ENCODE measurements at regions not wholly inside any gene's neighbourhood (a gene's known extent, or its start where the extent isn't known, plus 50 kb on each side); places are given as distances from the start of the nearest gene placed in this dataset.

DNA sequence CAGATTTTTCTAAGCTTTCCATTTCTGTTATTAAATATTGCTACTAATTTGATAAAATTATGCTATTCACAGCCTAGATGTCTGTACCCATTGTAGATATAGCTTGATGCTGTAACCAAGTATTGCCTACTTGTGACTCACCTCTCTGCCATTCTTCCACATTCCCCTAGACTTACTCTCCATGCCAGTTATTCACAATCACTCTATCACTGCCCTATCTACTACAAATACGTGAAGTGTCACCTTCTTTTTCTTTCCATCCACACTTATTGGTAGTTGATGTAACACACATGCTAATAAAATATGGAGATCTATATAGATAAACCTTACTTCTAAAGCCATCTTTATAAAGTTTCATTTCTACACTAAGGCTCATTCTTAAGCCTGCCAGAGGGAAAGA lies 179.4 kb upstream of the PACRGL start:
- Histone ChIP-seq H3K27ac (ENCODE audit: low read depth in 2 of 2, low read length in 1 of 2) (no peak overlapping the region), H3K4me3 (ENCODE audit: low read depth in 1 of 2, low read length in 2 of 2) (no peak overlapping the region), H3K4me1 (ENCODE audit: control insufficient read depth in 2 of 2, insufficient read depth in 2 of 2, low read length in 1 of 2) (no peaks in the 10 kb centered on the region), H3K36me3 (ENCODE audit: control insufficient read depth in 2 of 2, insufficient read depth in 2 of 2, low read length in 1 of 2) (no peaks in the 10 kb centered on the region), H3K27me3 (ENCODE audit: control insufficient read depth in 1 of 2, insufficient read depth in 2 of 2, low read length in 2 of 2) (no peaks in the 10 kb centered on the region), H3K9me3 (ENCODE audit: control insufficient read depth in 2 of 2, insufficient read depth in 1 of 2, low read depth in 1 of 2, low read length in 1 of 2) (no peaks in the 10 kb centered on the region)
- 81 to 86% methylated on average over 1 of the region's 1 CpG for WGBS, 2 donors

DNA sequence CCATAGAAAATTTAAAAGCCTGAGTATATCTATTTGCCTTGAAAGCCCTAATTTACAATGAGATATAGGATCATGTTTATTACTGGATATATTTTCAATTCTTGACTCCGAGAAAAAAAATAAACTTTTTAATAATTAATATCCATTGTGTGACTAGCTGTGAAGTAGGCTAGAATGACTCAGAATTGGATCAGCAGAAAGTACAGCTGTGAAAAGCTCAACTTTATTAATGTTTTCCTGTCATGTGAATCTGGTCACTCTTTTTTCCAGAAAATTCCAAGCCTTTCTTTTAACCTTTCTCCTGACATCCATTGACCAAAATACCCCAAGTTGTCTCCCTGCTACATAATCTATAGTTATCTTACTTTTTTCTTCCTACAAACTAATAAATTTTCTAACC lies 171.8 kb upstream of the PACRGL start:
- no peak overlapping the region for H3K4me3 ChIP-seq (ENCODE audit: low read depth in 1 of 2, low read length in 2 of 2)
- no peaks in the 10 kb centered on the region for H3K9me3 ChIP-seq (ENCODE audit: control insufficient read depth in 2 of 2, insufficient read depth in 1 of 2, low read depth in 1 of 2, low read length in 1 of 2)
- no peak overlapping the region for H3K27ac ChIP-seq (ENCODE audit: low read depth in 2 of 2, low read length in 1 of 2)
- no peaks in the 10 kb centered on the region for H3K4me1 ChIP-seq (ENCODE audit: control insufficient read depth in 2 of 2, insufficient read depth in 2 of 2, low read length in 1 of 2)
- no peaks in the 10 kb centered on the region for H3K36me3 ChIP-seq (ENCODE audit: control insufficient read depth in 2 of 2, insufficient read depth in 2 of 2, low read length in 1 of 2)
- H3K27me3 ChIP-seq (ENCODE audit: control insufficient read depth in 1 of 2, insufficient read depth in 2 of 2, low read length in 2 of 2) = no peaks in the 10 kb centered on the region
- WGBS, 2 donors = 63 to 65% methylated on average over 1 of the region's 1 CpG

- no peaks in the 10 kb centered on the region for H3K9me3 ChIP-seq (ENCODE audit: control insufficient read depth in 2 of 2, insufficient read depth in 1 of 2, low read depth in 1 of 2, low read length in 1 of 2)
- WGBS, 2 donors = 42 to 59% methylated on average over 1 of the region's 1 CpG
- no peak overlapping the region for H3K27ac ChIP-seq (ENCODE audit: low read depth in 2 of 2, low read length in 1 of 2)
- no peaks in the 10 kb centered on the region for H3K36me3 ChIP-seq (ENCODE audit: control insufficient read depth in 2 of 2, insufficient read depth in 2 of 2, low read length in 1 of 2)
- H3K4me1 ChIP-seq (ENCODE audit: control insufficient read depth in 2 of 2, insufficient read depth in 2 of 2, low read length in 1 of 2) = no peaks in the 10 kb centered on the region
- no peak overlapping the region for H3K4me3 ChIP-seq (ENCODE audit: low read depth in 1 of 2, low read length in 2 of 2)
- H3K27me3 ChIP-seq (ENCODE audit: control insufficient read depth in 1 of 2, insufficient read depth in 2 of 2, low read length in 2 of 2) = no peaks in the 10 kb centered on the region
These were observed 170.6 kb upstream of the PACRGL start for GRCh38 chr4:20529691-20530090.

- no peaks in the 10 kb centered on the region for H3K36me3 ChIP-seq (ENCODE audit: control insufficient read depth in 2 of 2, insufficient read depth in 2 of 2, low read length in 1 of 2)
- H3K4me3 ChIP-seq (ENCODE audit: low read depth in 1 of 2, low read length in 2 of 2) = no peak overlapping the region
- no peak overlapping the region for H3K27ac ChIP-seq (ENCODE audit: low read depth in 2 of 2, low read length in 1 of 2)
- no peaks in the 10 kb centered on the region for H3K27me3 ChIP-seq (ENCODE audit: control insufficient read depth in 1 of 2, insufficient read depth in 2 of 2, low read length in 2 of 2)
- H3K9me3 ChIP-seq (ENCODE audit: control insufficient read depth in 2 of 2, insufficient read depth in 1 of 2, low read depth in 1 of 2, low read length in 1 of 2) = no peaks in the 10 kb centered on the region
- 87 to 89% methylated on average over 3 of the region's 3 CpGs for WGBS, 2 donors
- no peaks in the 10 kb centered on the region for H3K4me1 ChIP-seq (ENCODE audit: control insufficient read depth in 2 of 2, insufficient read depth in 2 of 2, low read length in 1 of 2)
These were observed 168.0 kb upstream of the PACRGL start for GRCh38 chr4:20532116-20532790.

DNA sequence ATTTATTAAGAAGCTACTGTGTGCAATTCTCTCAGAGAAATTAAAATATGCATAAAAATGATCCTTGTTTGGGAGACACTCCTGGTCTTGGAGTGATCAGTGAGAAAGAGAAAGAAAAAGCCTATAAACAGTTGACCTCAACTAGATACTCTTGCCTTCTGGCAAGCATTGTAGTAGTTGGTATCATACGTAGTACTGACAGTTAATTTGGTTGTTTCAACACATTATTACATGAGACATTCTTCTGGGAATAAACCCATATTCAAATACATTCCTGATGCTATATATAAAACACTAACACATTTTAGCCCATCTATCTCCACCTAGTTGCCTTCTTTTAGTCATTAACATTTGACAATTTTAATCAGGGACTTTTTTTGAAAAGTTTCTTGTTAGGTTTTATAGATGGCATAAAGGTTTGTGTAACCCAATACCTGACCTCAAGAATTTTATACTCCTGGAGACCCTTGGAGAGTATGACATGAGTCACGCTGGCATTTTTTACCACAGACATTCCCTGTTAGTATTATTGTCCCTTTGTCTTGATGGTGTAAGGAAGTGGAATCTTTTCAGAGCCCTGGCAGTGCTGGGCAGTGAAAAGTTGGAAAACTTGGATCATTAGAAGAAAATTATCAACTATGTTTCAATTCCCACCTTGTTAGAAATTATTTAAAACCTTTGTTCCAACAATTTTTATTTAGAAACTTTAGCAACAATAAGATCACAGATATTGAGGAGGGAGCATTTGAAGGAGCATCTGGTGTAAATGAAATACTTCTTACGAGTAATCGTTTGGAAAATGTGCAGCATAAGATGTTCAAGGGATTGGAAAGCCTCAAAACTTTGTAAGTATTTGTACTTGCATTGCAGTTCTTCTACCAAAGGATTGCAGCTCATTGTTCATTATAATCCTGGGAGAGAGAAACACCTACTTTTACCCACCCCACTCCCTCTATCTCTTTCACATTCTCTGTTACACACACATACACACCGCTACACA lies 167.1 kb upstream of the PACRGL start:
- H3K9me3 ChIP-seq (ENCODE audit: control insufficient read depth in 2 of 2, insufficient read depth in 1 of 2, low read depth in 1 of 2, low read length in 1 of 2) = no peaks in the 10 kb centered on the region
- no peak overlapping the region for H3K4me3 ChIP-seq (ENCODE audit: low read depth in 1 of 2, low read length in 2 of 2)
- no peaks in the 10 kb centered on the region for H3K27me3 ChIP-seq (ENCODE audit: control insufficient read depth in 1 of 2, insufficient read depth in 2 of 2, low read length in 2 of 2)
- WGBS, 2 donors = 88 to 91% methylated on average over 5 of the region's 5 CpGs
- no peaks in the 10 kb centered on the region for H3K4me1 ChIP-seq (ENCODE audit: control insufficient read depth in 2 of 2, insufficient read depth in 2 of 2, low read length in 1 of 2)
- no peak overlapping the region for H3K27ac ChIP-seq (ENCODE audit: low read depth in 2 of 2, low read length in 1 of 2)
- no peaks in the 10 kb centered on the region for H3K36me3 ChIP-seq (ENCODE audit: control insufficient read depth in 2 of 2, insufficient read depth in 2 of 2, low read length in 1 of 2)

- Histone ChIP-seq H3K4me3 (ENCODE audit: low read depth in 1 of 2, low read length in 2 of 2) (no peak overlapping the region), H3K27me3 (ENCODE audit: control insufficient read depth in 1 of 2, insufficient read depth in 2 of 2, low read length in 2 of 2) (no peaks in the 10 kb centered on the region), H3K9me3 (ENCODE audit: control insufficient read depth in 2 of 2, insufficient read depth in 1 of 2, low read depth in 1 of 2, low read length in 1 of 2) (no peaks in the 10 kb centered on the region), H3K4me1 (ENCODE audit: control insufficient read depth in 2 of 2, insufficient read depth in 2 of 2, low read length in 1 of 2) (no peaks in the 10 kb centered on the region), H3K36me3 (ENCODE audit: control insufficient read depth in 2 of 2, insufficient read depth in 2 of 2, low read length in 1 of 2) (no peaks in the 10 kb centered on the region), H3K27ac (ENCODE audit: low read depth in 2 of 2, low read length in 1 of 2) (no peak overlapping the region)
- 64% methylated on average over 5 of the region's 5 CpGs for WGBS, 2 donors
These were observed 161.4 kb upstream of the PACRGL start for GRCh38 chr4:20538905-20539304.

DNA sequence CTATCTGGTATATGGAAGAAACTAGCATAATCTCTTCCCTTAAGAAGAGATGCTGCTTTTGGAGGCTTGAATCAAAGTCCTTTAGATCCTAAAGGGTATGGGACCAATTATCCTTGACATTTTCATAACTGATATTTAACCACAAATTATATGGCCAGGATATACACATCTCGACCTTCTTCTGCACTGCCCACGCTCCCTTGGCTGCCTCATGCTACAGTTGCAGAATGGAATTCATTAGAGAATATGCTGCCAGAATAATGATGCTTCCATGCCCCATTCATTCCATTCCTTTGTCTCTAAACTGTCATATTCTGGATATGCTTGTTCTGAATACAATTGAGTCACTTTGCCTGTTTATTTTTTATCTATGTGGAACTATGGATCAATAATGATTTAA lies 157.1 kb upstream of the PACRGL start:
- H3K4me1 ChIP-seq (ENCODE audit: control insufficient read depth in 2 of 2, insufficient read depth in 2 of 2, low read length in 1 of 2) = no peaks in the 10 kb centered on the region
- H3K27ac ChIP-seq (ENCODE audit: low read depth in 2 of 2, low read length in 1 of 2) = no peak overlapping the region
- no peaks in the 10 kb centered on the region for H3K27me3 ChIP-seq (ENCODE audit: control insufficient read depth in 1 of 2, insufficient read depth in 2 of 2, low read length in 2 of 2)
- H3K9me3 ChIP-seq (ENCODE audit: control insufficient read depth in 2 of 2, insufficient read depth in 1 of 2, low read depth in 1 of 2, low read length in 1 of 2) = no peaks in the 10 kb centered on the region
- no peaks in the 10 kb centered on the region for H3K36me3 ChIP-seq (ENCODE audit: control insufficient read depth in 2 of 2, insufficient read depth in 2 of 2, low read length in 1 of 2)
- WGBS, 2 donors = 58 to 65% methylated on average over 2 of the region's 2 CpGs
- H3K4me3 ChIP-seq (ENCODE audit: low read depth in 1 of 2, low read length in 2 of 2) = no peak overlapping the region

- H3K27ac ChIP-seq (ENCODE audit: low read depth in 2 of 2, low read length in 1 of 2) = no peak overlapping the region
- 27 to 30% methylated on average over 3 of the region's 3 CpGs for WGBS, 2 donors
- no peaks in the 10 kb centered on the region for H3K9me3 ChIP-seq (ENCODE audit: control insufficient read depth in 2 of 2, insufficient read depth in 1 of 2, low read depth in 1 of 2, low read length in 1 of 2)
- no peak overlapping the region for H3K4me3 ChIP-seq (ENCODE audit: low read depth in 1 of 2, low read length in 2 of 2)
- H3K27me3 ChIP-seq (ENCODE audit: control insufficient read depth in 1 of 2, insufficient read depth in 2 of 2, low read length in 2 of 2) = no peaks in the 10 kb centered on the region
- H3K4me1 ChIP-seq (ENCODE audit: control insufficient read depth in 2 of 2, insufficient read depth in 2 of 2, low read length in 1 of 2) = no peaks in the 10 kb centered on the region
- H3K36me3 ChIP-seq (ENCODE audit: control insufficient read depth in 2 of 2, insufficient read depth in 2 of 2, low read length in 1 of 2) = no peaks in the 10 kb centered on the region
These were observed 155.6 kb upstream of the PACRGL start for GRCh38 chr4:20544645-20545044.

- 75 to 80% methylated on average over 5 of the region's 5 CpGs for WGBS, 2 donors
- Histone ChIP-seq H3K4me1 (ENCODE audit: control insufficient read depth in 2 of 2, insufficient read depth in 2 of 2, low read length in 1 of 2) (no peaks in the 10 kb centered on the region), H3K27ac (ENCODE audit: low read depth in 2 of 2, low read length in 1 of 2) (no peak overlapping the region), H3K27me3 (ENCODE audit: control insufficient read depth in 1 of 2, insufficient read depth in 2 of 2, low read length in 2 of 2) (no peaks in the 10 kb centered on the region), H3K36me3 (ENCODE audit: control insufficient read depth in 2 of 2, insufficient read depth in 2 of 2, low read length in 1 of 2) (no peaks in the 10 kb centered on the region), H3K9me3 (ENCODE audit: control insufficient read depth in 2 of 2, insufficient read depth in 1 of 2, low read depth in 1 of 2, low read length in 1 of 2) (no peaks in the 10 kb centered on the region), H3K4me3 (ENCODE audit: low read depth in 1 of 2, low read length in 2 of 2) (no peak overlapping the region)
These were observed 148.3 kb upstream of the PACRGL start for GRCh38 chr4:20552004-20552403.
